Thyroid gland (tissue), 4 donors: ENCODE measurements at regions not wholly inside any gene's neighbourhood (a gene's known extent, or its start where the extent isn't known, plus 50 kb on each side); places are given as distances from the start of the nearest gene placed in this dataset.

Source experiments
- CTCF ChIP-seq, 6 experiments: fragments of 200-600 bp in 3 of 6; fragments of 450-650 bp in 3 of 6; sonication (generic) in 3 of 6; IDR thresholded peaks; one replicate each; pipeline ENCODE4 v1.5.1; 2016 to 2019; ENCODE audit warnings: antibody characterized with exemption in 6 of 6, mild to moderate bottlenecking in 2 of 6, inconsistent platforms in 1 of 6, moderate library complexity in 1 of 6
- POLR2A ChIP-seq, 2 donors: fragments of 450-650 bp; IDR thresholded peaks; one replicate each; pipeline ENCODE4 v1.6.1; 2017; ENCODE audit warnings: antibody characterized with exemption in 2 of 2, mild to moderate bottlenecking in 2 of 2, moderate library complexity in 1 of 2

GRCh38 chr5:18216016-18216415 lies 581.8 kb downstream of the TAF11L14 start:
- TF ChIP-seq POLR2A (IDR thresholded peaks at IDR 0.05) (no peak), CTCF (IDR thresholded peaks at IDR 0.05) (no peak)
